GM12875 (cell line): ENCODE measurements at regions not wholly inside any gene's neighbourhood (a gene's known extent, or its start where the extent isn't known, plus 50 kb on each side); places are given as distances from the start of the nearest gene placed in this dataset.

Experiments used
- H3K4me3 ChIP-seq: one replicate; pipeline ENCODE4 v1.5.1; 2011; ENCODE audit warnings: low read depth, low read length, control low read depth
- CTCF ChIP-seq: IDR thresholded peaks from 2 replicates; pipeline ENCODE4 v1.5.1; 2011; ENCODE audit warnings: low read depth, mild to moderate bottlenecking, control low read depth, inconsistent platforms, low read length, moderate library complexity, borderline replicate concordance; ENCODE audit not compliant: insufficient read depth

- H3K4me3 ChIP-seq = no peak overlapping the region
- no peak for TF ChIP-seq CTCF
Measured at GRCh38 chr2:4464634-4465266, 761.4 kb downstream of the DCDC2C start.

- no peak for TF ChIP-seq CTCF
- no peak overlapping the region for H3K4me3 ChIP-seq
Measured at GRCh38 chr2:4465671-4466070, 762.3 kb downstream of the DCDC2C start.

- no peak overlapping the region for H3K4me3 ChIP-seq
- no peak for TF ChIP-seq CTCF
Measured at GRCh38 chr2:4475618-4476017, 772.2 kb downstream of the DCDC2C start.

GRCh38 chr2:4483050-4483449 lies 779.7 kb downstream of the DCDC2C start:
- TF ChIP-seq CTCF = no peak
- H3K4me3 ChIP-seq = no peak overlapping the region

GRCh38 chr2:4486971-4487370 lies 783.6 kb downstream of the DCDC2C start:
- H3K4me3 ChIP-seq = no peak overlapping the region
- no peak for TF ChIP-seq CTCF

- H3K4me3 ChIP-seq = no peak overlapping the region
- no peak for TF ChIP-seq CTCF
Measured at GRCh38 chr2:4499316-4500030, 796.1 kb downstream of the DCDC2C start.

- H3K4me3 ChIP-seq = no peak overlapping the region
- no peak for TF ChIP-seq CTCF
Measured at GRCh38 chr2:4501525-4501924, 798.1 kb downstream of the DCDC2C start.
